ENCODE measurements at regions not wholly inside any gene's neighbourhood (a gene's known extent, or its start where the extent isn't known, plus 50 kb on each side); places are given as distances from the start of the nearest gene placed in this dataset.

DNA sequence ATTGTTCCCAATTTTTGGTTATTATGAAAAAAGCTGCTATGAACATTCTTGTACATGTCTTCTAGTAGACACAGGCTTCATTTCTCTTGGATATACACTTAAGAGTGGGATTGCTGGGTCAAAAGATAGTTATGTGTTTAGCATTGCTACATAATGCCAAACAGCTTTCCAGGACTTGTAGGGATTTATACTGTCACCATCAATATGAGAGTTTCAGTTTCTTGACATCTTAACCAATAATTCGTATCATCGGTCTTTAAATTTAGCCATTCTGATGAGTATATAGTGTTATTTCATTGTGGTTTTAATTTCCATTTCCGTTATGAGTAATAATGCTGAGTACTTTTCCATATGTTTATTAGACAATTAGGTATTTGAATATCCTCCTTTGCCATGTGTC, 190.3 kb upstream of the PFN2 start:
- DNase-seq (ENCODE audit: low spot score): no peak

DNA sequence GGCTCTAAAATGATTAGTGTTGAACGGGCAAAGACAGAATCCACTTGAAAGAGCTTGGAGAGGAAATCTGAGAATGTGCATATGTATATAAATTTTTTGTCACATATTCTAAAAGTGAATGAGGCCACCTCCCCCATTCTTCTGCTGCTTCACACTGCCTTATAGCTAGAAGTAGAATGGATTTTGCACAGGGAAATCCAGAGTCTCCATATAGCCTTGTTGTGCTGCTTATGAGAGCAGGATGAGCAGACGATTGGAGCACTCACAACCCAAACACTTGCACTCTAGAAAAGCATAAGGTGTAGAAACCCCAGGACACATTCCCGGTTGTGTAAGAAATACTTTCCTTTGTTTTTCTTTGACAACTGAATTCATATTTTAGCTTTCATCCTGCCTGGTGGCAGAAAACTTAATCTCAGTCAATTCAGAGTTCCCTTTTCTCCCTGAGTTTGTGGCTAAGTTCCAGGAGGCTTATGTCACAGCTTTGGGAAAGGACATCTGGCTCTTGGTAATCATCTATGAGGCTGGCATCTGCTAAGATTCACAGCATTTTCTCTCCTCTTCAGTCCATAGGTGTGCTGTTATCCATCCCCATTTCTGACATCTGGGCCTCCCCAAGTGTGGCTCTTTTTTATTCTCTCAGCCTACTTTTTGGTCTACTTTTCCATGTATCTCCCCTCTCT, 188.4 kb upstream of the PFN2 start:
- peak; percentile 52 for DNase-seq (ENCODE audit: low spot score)

DNA sequence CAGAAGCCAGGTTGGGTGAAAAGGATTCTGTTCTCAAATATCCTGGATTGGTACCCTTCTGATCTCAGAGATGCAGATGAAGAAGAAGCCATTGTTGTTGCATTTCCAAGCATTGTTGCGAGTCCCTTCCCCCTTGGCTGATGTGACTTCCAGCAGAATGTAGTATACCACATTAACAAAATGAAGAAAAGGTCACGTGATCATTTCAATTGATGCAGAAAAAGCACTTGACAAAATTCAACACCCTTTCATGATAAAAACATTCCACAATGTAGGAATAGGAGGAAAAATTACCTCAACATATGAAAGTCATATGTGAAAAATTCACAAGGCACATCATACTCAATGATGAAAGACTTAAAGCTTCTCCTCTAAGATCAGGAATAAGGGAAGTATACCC, 181.9 kb upstream of the PFN2 start:
- no peak for DNase-seq (ENCODE audit: low spot score)

DNA sequence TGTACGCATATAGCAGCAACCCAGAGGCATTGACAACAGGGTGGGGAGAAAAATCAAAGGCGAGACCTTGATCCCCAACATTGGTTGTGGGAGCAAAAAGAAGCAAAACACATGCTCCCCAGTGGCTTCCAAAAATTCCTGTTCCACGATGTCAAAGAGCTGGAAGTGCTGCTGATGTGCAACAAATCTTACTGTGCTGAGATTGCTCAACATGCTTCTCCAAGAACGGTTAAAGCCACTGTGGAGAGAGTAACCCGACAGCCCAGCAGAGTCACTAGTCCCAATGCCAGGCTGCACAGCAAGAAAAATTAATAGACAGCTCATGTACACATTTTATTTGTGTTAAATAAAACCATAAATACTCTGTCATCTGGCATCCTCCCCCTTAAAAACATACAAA, 179.9 kb upstream of the PFN2 start:
- peak; percentile 28 for DNase-seq (ENCODE audit: low spot score)

DNA sequence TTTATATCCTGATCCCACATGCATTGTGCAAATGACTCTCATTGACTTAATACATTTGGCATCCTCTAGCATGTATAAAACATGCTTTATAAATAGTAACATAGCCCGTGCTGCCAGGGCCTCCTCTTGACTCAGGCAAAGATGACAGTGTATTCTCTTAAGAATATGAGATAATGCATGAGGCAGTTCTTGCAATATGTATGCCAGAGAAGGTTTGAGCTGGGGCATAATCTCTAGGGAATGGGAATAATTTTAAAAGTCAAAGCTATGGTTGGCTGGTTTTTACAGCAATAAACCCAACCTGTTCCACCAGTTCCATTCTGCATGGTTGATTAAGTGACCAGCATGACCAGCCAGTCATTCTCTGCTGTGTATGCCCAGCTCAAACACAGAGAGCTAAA, 179.0 kb upstream of the PFN2 start:
- DNase-seq (ENCODE audit: low spot score): peak; percentile 71

DNA sequence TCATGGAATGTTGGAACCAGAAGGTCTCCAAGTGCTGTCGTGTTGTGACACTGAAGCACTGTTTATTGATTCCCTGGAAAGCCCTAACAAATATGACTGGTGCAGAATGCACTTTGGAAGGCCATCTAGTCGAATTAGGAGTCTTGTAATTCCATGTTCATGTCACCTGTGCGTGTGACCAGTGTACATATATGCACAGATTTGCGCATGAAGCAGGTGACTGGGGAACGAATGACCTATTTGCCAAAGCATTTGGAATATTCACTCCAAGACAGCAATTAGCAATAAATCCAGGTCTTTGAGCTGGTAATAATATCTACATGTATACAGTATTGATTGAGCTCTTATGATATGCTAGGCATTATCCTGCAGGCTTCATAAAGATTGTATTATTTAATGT, 177.5 kb upstream of the PFN2 start:
- DNase-seq (ENCODE audit: low spot score): no peak

DNA sequence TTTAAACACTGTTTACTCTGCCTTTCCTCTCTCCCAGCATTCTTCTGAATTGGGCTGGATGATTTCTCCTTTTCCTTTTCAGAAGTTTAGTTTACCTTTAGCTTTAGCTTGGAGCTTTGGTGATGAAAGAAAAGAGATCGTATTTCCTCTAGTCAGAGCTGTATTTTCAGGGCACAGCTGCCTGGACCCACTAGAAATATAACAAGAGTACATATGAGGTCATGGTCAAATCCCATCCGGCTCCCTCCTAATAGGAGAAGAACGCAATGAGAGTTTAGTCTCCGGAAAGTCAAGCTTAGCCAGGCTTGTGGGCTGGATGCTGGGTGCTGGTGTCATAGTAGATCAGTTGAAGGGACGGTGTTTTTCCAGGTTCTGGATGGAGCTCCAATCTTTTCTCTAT, 177.1 kb upstream of the PFN2 start:
- no peak for DNase-seq (ENCODE audit: low spot score)

DNA sequence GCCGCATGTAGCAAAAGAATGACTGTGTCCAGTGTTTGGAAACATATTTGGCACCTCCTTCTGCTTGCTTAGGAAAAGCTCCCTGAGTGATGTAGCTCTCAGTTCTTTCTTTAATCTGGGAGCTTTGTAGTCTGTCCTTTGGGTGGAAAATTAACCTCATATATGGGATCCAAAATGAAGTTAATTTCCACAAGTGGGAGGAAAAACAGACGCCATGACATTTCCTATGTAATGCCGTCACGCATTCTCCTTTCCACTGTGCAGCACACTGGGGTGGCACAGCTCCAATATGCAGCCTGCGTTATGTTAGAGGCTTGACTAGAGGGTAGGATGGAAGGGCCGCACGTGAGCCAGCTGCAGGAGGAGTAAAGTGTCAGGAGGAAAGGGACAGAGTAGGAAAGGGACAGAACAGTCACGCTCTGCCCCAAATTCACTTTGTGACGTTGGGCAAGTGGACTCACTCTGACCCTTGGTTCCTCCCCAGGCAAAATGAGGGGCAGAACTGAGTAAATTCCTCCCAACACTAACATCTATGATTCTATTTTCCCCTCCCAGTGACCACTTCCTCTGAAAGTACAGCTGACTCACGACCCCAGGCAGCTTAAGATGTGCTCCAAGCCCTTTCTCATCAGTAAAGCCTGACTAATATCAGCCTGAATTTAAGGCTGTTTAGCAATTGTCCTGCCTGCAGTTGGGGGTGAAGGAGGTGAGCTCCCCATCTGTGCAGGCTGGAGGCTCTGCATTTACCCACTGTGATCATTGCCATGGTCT, 176.5 kb upstream of the PFN2 start:
- DNase-seq (ENCODE audit: low spot score): peak; percentile 85

DNA sequence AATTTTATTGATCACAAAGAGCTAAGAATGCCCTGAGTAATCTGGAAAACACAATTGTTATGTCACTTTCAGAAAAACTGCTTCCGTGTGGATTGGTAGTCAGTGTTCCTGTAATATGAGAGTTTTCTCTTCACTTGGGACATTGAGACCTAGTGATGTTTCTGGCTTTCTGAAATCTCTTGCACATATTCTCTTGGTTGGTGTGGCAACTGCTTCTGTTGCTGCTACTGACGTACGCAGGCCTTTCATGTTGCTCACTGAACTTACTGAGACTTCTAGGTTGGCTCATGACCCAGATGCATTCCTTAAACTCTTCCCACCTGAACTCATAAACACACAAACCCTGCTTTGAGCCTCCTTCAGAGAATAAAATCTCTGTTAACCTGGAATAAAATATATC, 175.0 kb upstream of the PFN2 start:
- no peak for DNase-seq (ENCODE audit: low spot score)

DNA sequence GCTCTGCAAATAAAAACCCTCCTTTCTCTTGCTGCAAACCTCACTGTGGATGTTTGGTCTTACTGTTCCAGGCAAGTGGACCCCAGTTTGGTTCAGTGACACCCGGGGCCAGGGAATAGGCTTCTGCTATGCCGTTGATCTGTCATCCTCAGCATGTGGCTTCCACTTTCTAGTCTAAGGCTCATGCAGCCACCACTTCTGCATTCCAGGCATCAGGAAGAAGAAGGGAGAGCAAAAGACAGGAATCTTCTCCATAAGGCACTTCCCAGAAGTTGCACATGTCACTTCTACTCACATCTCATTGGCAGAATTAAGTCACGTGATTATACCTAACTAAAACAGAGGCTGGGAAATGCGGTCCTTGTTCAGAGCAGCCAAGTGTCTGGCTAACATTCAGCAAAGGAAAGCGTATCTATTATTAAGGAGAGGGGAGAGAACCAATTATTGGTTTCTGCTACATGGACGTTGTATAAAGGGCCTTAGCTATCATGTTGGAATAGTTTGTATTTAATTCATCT, 173.6 kb upstream of the PFN2 start:
- no peak for DNase-seq (ENCODE audit: low spot score)

DNA sequence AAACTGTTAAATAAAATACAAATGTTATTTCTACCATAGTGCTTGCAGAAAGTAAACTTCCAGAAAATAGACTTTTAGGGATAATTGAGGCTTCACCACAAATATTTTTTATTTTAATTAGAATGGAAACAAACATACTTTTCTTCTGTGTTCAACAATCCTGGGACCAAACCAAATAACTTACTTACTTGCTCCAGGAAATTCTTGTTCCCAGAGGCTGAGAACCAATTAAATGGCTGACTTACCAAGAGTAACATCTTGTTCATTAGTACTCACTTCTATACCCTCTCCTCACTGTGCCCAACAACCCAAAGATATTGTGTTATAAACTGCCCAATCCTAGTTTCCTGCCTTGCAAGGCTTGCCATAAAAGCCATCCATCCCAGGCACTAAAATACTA, 172.2 kb upstream of the PFN2 start:
- DNase-seq (ENCODE audit: low spot score): peak; percentile 22

DNA sequence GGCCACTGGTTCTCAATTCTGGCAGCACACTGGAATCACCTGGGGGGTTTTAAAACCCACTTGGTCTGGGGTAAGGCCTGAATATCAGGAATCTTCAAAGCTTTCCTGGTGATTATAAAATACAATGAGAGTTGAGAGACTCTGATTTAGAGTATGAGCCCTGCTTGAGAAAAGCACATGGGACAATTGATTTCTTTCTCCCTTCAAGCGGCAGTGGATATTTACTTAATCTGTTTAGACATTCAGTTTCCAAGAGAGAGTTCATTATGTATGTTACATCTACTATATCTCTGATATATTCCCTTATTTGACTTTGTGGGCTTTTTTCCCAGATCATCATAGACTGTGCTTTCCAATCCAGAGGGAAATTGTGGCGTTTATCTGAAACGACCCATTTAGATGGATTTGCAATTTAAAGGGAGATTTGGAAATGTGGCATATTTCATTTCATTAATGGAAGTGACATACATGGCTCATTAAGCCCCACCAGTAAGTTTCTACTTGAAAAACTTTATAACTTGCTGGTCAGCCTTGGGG, 171.2 kb upstream of the PFN2 start:
- no peak for DNase-seq (ENCODE audit: low spot score)

DNA sequence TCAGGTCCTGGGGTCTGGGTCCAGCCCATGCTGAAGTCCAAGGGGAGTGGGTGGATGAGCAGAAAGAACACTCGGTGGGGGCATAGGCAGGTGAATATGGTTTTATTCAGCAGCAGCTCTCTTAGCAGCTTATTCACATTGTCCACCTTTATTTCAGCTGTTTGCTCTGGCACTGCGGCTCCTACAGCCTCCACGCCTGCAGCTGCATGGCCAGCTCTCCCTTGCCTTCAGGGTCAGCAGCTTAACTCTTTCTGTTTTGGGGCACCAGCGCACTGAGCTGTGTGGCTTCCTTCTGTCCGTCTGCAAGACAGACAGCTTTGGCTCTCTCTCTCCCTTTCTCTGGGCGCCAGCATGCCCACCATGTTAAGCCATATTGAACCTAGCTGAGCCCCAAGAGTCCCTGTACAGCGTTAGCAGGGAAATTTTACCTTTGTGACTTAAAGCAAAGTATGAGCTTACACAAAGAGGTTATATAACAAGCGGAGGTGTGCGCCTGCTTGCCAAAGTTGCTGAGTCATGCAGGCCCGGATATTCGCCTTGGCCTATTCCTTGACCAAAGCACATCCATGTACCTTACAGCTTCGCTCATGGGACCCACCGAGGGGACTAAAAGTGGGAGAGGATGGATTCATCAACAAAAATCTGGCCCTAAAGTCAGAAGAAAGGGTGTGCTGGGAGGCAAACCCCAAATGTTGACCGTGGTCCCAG, 170.1 kb upstream of the PFN2 start:
- DNase-seq (ENCODE audit: low spot score): no peak

DNA sequence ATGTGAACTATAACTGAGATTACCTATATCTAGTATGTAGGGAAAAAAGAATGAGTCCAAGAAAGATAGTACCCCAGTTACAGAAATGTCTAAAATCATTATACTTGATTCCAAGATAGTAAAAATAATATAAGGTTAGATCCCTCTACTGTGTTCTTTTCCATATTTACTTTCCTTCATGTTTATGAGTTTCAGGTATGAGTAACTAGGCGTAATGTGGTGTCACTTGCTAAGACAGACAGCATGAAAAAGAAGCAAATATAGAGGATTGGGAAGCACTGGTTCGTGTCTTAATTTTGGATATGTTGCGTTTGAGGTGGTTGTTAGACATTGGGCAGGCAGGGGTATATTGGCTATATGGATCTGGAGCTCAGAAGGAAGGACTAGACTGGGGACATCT, 168.1 kb upstream of the PFN2 start:
- DNase-seq (ENCODE audit: low spot score): no peak

DNA sequence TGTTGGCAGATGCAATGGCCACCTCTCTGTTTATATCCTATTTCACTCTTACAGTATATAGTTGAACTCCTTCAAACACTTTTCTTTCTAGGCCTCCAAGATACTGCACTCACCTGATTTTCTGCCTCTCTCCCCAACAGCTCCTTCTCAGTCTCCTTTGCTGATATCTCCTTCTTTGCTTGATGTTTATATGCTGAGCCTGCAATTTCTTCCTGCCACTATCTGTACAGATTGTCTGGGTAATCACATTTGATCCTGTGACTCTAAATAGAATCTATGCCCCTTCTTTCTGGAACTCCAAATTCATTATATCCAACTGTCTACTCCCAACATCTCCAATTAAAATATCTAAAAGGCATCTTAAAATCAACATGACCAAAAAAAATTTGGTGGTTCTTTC, 165.5 kb upstream of the PFN2 start:
- no peak for DNase-seq (ENCODE audit: low spot score)

DNA sequence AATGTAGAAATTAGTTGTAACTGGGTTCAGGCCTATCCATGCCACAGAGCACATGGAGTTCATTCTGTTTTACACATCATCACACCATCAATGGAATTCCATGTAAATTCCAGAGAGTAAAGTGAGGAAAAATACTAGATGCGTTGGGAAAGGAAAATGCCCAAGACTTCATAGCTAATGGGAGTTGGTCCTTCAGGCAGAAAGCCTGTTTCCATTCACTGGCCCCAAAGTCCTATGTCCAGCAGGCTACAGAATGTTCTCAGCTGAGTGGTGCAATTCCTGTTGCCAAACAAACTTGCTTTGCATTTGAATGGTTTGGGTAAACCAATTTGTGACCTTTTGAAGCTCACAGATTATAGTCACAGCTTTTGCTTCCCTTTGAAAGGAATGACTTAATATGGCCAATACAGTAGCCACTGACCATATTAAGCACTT, 164.6 kb upstream of the PFN2 start:
- DNase-seq (ENCODE audit: low spot score): peak; percentile 57

DNA sequence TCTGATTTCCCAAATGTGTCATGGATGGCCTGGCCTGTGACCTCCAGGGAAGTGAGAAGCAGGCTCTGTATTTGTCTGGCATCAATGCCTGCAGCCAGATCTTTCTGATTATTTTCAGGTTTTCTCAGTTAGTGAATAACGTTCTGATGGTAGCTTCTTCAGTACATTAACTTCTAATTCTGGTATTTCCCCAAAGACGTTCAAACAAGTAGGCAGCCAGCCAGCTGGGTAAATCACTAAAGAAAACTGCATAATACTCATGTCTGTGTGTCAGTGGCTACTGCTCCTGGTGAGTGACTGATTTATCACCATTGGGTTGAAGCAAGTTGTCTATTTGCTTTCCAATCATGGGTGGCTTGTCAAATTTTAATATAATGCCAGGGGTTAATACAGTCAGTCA, 162.6 kb upstream of the PFN2 start:
- DNase-seq (ENCODE audit: low spot score): no peak

DNA sequence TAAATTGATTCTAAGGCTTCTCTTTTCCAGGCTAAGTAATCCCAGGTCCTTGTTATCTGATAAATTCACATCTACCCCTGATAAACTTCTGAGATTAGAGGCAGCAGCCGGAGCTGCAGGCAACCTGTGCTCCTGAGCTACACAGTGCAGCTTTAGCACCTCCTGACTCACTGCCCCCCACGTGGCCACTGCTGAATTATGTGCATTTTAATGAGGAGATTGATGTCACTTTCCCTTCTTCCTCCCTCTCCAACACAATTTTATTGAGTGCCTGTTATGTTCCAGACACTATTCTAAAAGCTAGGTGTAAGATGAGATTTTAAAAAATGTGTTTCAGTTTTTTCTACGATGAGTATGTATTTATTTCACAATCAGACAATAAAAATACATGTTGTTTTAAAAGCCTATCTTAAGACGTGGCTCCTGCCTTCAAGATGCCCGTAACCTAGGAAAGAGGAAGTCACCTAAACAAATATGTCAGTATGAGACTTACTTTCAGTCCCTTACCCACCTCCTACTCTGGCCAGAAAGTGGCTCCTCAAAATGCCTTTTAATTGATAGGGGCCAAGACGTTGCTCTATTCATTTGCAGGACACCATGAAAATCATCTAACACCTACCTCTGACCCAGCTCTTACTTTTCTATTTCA, 161.5 kb upstream of the PFN2 start:
- DNase-seq (ENCODE audit: low spot score): no peak

DNA sequence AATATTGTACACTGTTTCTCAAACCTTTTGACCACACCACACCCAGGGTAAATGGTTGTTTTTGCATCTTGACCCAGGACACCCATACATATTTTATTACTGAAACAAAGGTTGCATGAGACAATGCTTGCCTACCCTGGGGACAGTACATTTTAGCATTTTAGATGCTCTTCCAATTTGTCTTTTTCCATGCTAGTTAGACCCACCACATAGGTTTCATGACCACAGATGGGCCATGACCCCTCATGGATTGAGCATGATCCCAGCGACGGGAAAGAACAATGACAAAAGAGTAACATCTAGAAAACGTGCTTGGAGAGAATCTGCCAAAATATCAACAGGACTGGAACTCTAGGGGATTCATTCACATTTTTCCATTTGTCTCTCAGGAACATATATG, 161.0 kb upstream of the PFN2 start:
- no peak for DNase-seq (ENCODE audit: low spot score)

DNA sequence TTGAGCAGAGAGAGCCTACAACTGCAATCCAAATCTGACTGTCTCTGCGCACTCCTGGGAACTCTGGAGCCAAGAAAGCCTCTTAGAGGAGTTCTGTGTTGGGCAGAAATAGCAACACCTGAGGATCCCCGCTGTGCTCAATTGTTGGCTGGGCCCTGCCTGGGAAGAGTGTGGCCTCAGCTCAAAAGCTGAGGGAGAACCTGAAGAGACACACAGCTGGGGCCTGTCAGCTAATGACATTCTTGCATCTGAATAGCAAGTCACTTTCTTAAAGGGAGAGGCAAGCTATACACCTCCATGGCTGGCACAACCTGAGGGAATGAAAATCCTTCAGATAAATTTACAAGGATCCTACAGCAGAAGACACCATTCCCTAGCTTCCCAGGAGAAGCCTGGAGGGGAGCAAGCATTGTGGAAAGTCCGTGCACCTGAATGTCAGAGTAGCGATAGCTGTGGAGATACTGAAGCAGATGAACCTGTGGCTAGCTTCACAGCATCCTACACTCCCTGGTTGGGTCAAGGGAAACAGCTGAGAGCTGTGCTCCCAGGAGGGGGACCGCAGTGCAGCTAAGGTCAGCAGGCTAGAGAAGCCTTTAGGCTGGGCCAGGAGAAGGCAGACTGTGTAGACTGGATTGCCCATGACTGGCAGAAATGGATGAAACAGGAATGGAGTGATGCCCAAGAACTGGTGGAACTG, 159.9 kb upstream of the PFN2 start:
- DNase-seq (ENCODE audit: low spot score): no peak

DNA sequence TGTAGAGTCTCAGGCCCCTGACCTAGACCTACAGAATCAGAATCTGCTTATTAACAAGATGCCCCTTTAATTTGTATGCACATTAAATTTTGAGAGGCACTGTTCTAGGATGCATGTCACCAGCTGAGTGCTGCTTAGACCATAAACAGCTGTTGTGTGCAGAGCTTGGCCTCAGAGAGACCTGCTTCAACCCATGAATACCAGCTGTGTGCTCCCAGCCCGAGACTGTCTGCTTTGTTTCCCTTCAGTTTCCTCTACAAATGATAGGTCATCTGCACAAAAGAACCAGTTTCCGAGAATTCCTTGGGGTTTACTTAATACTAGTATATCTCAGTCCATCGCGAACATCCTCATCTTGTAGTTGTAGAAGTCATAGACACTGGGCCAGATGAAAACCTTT, 158.5 kb upstream of the PFN2 start:
- no peak for DNase-seq (ENCODE audit: low spot score)

DNA sequence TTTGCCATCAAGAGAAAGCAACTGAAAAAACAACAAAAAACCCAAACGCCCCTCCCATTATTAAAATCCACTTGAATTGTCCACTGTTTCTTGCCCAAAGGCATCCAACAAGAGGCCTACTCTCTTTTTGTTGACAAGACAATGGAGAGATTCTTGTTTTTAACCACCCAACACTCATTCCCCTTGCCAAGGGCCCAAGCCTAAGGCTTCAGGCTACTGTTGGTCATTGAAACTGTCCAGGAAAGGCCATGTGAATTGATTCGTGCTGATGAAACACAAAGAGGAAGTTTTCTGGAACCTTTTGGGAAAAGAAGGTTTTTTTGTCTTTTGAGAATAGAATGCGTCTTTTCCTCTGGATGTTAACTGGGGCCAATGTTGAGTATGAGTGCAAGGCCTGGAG, 157.4 kb upstream of the PFN2 start:
- DNase-seq (ENCODE audit: low spot score): no peak
